ENCODE measurements at regions not wholly inside any gene's neighbourhood (a gene's known extent, or its start where the extent isn't known, plus 50 kb on each side); places are given as distances from the start of the nearest gene placed in this dataset.
A peak's percentile ranks its signal among the peaks of the same experiment; 100 is the strongest.

GRCh38 chr5:124655251-124655917, 91.1 kb downstream of the ZNF608 start:
- Histone ChIP-seq H3K27me3 (replicated peaks in 1 of 4; ENCODE audit: control extremely low read depth in 1 of 4, control insufficient read depth in 3 of 4, insufficient read depth in 4 of 4, low read length in 3 of 4) (peaks cover 0 to 13% (median 0%) of the 10 kb centered on the region in 4 experiments), H3K36me3 (replicated peaks in 1 of 2; ENCODE audit: control extremely low read depth in 1 of 2, control insufficient read depth in 1 of 2, extremely low read depth in 1 of 2, insufficient read depth in 2 of 2, low read length in 1 of 2) (no peaks in the 10 kb centered on the region), H3K27ac (ENCODE audit: low read length in 2 of 2) (no peak overlapping the region), H3K4me3 (ENCODE audit: control extremely low read depth in 1 of 5, extremely low read depth in 1 of 5, insufficient read depth in 1 of 5, low read depth in 2 of 5, low read length in 4 of 5) (peak overlapping the region in 1 of 5 experiments; percentile 21), H3K9me3 (ENCODE audit: control extremely low read depth in 1 of 3, control insufficient read depth in 2 of 3, insufficient read depth in 1 of 3, low read length in 2 of 3) (no peaks in the 10 kb centered on the region), H3K9ac (ENCODE audit: low read length) (peak overlapping the region; percentile 17), H3K4me2 (replicated peaks; ENCODE audit: low read depth, low read length, poor library complexity, severe bottlenecking) (peak overlapping the region; percentile 57), H4K20me1 (ENCODE audit: control insufficient read depth, insufficient read depth, low read length, poor library complexity, severe bottlenecking) (no peaks in the 10 kb centered on the region), H2AFZ (ENCODE audit: insufficient read depth, low read depth, low read length, poor library complexity, severe bottlenecking) (no peak overlapping the region), H3K4me1 (ENCODE audit: control insufficient read depth in 2 of 2, insufficient read depth in 2 of 2, low read length in 2 of 2) (peaks cover 67 to 82% of the 10 kb centered on the region in 2 donors), H3K79me2 (ENCODE audit: control insufficient read depth, insufficient read depth, low read length) (peaks cover 12% of the 10 kb centered on the region)
- H3K9me3 Mint-ChIP-seq (ENCODE audit: insufficient read depth) = no peaks in the 10 kb centered on the region
- TF ChIP-seq EZH2 (IDR thresholded peaks at IDR 0.05; ENCODE audit: borderline replicate concordance, insufficient read depth, low read depth, low read length, poor library complexity, severe bottlenecking) = no peak
- no peak for TF ChIP-seq CTCF (IDR thresholded peaks at IDR 0.05)
- ChIA-PET POLR2A (interaction anchor here (0.7 kb wide), 1 partner anchor 10 kb away, joined by 4 read pairs; no protein-coding TSS in a partner anchor), CTCF (no interaction called here)
- no peak for ATAC-seq (ENCODE audit: low read depth)
- H3K4me3 Mint-ChIP-seq = no peak overlapping the region
- DNase-seq = no peak
- H3K4me1 Mint-ChIP-seq = peaks cover 52% of the 10 kb centered on the region
- H3K27ac Mint-ChIP-seq = no peak overlapping the region
- H3K27me3 Mint-ChIP-seq = no peaks in the 10 kb centered on the region
- intact Hi-C loops (cut with micrococcal nuclease) = no loop called here
- 36% methylated on average over 2 of the region's 8 CpGs for WGBS (ENCODE audit: insufficient coverage)

GRCh38 chr5:124654418-124654817, 92.0 kb downstream of the ZNF608 start:
- H3K4me1 ChIP-seq (ENCODE audit: control insufficient read depth in 2 of 2, insufficient read depth in 2 of 2, low read length in 2 of 2) = peaks cover 67 to 81% of the 10 kb centered on the region in 2 donors
- no peak overlapping the region for H3K27ac Mint-ChIP-seq
- no peak overlapping the region for H3K4me2 ChIP-seq (replicated peaks; ENCODE audit: low read depth, low read length, poor library complexity, severe bottlenecking)
- peaks cover 12% of the 10 kb centered on the region for H3K79me2 ChIP-seq (ENCODE audit: control insufficient read depth, insufficient read depth, low read length)
- DNase-seq = no peak
- H3K27me3 ChIP-seq (replicated peaks in 1 of 4; ENCODE audit: control extremely low read depth in 1 of 4, control insufficient read depth in 3 of 4, insufficient read depth in 4 of 4, low read length in 3 of 4) = peaks cover 0 to 13% (median 0%) of the 10 kb centered on the region in 4 experiments
- no peaks in the 10 kb centered on the region for H4K20me1 ChIP-seq (ENCODE audit: control insufficient read depth, insufficient read depth, low read length, poor library complexity, severe bottlenecking)
- TF ChIP-seq CTCF (IDR thresholded peaks at IDR 0.05) = no peak
- no peak for TF ChIP-seq EZH2 (IDR thresholded peaks at IDR 0.05; ENCODE audit: borderline replicate concordance, insufficient read depth, low read depth, low read length, poor library complexity, severe bottlenecking)
- H3K27ac ChIP-seq (ENCODE audit: low read length in 2 of 2) = no peak overlapping the region
- H3K9me3 Mint-ChIP-seq (ENCODE audit: insufficient read depth) = no peaks in the 10 kb centered on the region
- H3K9ac ChIP-seq (ENCODE audit: low read length) = no peak overlapping the region
- H3K27me3 Mint-ChIP-seq = no peaks in the 10 kb centered on the region
- H3K4me3 Mint-ChIP-seq = no peak overlapping the region
- intact Hi-C loops (cut with micrococcal nuclease) = no loop called here
- H3K4me1 Mint-ChIP-seq = peaks cover 53% of the 10 kb centered on the region
- 98% methylated on average over 5 of the region's 5 CpGs for WGBS (ENCODE audit: insufficient coverage)
- H3K4me3 ChIP-seq (ENCODE audit: control extremely low read depth in 1 of 5, extremely low read depth in 1 of 5, insufficient read depth in 1 of 5, low read depth in 2 of 5, low read length in 4 of 5) = no peak overlapping the region
- H3K9me3 ChIP-seq (ENCODE audit: control extremely low read depth in 1 of 3, control insufficient read depth in 2 of 3, insufficient read depth in 1 of 3, low read length in 2 of 3) = no peaks in the 10 kb centered on the region
- no peak overlapping the region for H2AFZ ChIP-seq (ENCODE audit: insufficient read depth, low read depth, low read length, poor library complexity, severe bottlenecking)
- ATAC-seq (ENCODE audit: low read depth) = no peak
- ChIA-PET POLR2A (no interaction called here), CTCF (no interaction called here)
- no peaks in the 10 kb centered on the region for H3K36me3 ChIP-seq (replicated peaks in 1 of 2; ENCODE audit: control extremely low read depth in 1 of 2, control insufficient read depth in 1 of 2, extremely low read depth in 1 of 2, insufficient read depth in 2 of 2, low read length in 1 of 2)
